ENCODE measurements at regions not wholly inside any gene's neighbourhood (a gene's known extent, or its start where the extent isn't known, plus 50 kb on each side); places are given as distances from the start of the nearest gene placed in this dataset.
"Not testable (repeated sequence)": the region's sequence is repeated elsewhere in the genome, so short reads cannot be mapped to it uniquely, and the experiment has no call there.

DNA sequence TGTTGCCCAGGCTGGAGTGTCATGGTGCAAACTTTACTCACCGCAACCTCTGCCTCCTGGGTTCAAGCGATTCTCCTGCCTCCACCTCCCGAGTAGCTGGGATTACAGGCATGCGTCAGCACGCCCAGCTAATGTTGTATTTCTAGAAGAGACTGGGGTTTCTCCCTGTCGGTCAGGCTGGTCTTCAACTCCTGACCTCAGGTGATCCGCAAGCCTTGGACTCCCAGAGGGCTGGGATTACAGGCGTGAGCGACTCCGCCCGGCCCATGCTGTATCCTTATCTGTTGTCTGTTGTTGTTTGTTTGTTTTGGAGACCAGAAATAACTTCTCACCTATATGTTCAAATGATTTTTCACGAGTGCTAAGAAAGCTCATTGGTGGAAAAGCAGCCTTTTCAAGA, 81.2 kb upstream of the HMX1 start:
- TF ChIP-seq, protein P1, sequence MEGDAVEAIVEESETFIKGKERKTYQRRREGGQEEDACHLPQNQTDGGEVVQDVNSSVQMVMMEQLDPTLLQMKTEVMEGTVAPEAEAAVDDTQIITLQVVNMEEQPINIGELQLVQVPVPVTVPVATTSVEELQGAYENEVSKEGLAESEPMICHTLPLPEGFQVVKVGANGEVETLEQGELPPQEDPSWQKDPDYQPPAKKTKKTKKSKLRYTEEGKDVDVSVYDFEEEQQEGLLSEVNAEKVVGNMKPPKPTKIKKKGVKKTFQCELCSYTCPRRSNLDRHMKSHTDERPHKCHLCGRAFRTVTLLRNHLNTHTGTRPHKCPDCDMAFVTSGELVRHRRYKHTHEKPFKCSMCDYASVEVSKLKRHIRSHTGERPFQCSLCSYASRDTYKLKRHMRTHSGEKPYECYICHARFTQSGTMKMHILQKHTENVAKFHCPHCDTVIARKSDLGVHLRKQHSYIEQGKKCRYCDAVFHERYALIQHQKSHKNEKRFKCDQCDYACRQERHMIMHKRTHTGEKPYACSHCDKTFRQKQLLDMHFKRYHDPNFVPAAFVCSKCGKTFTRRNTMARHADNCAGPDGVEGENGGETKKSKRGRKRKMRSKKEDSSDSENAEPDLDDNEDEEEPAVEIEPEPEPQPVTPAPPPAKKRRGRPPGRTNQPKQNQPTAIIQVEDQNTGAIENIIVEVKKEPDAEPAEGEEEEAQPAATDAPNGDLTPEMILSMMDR (conservative IDR thresholded peaks at IDR 0.05 in 1 of 2, IDR thresholded peaks at IDR 0.05 in 1 of 2; ENCODE audit: extremely low read depth in 1 of 2, insufficient read depth in 1 of 2, low read depth in 1 of 2, low read length in 2 of 2), result not testable (repeated sequence)
- not testable (repeated sequence) for TF ChIP-seq EZH2 (IDR thresholded peaks at IDR 0.05; ENCODE audit: borderline replicate concordance, low read length)

Measured in mammary epithelial cell (primary cell).